NCI-H2081 treated with DMSO at 0.1 percent for 48 hours (cell line): ENCODE measurements at regions not wholly inside any gene's neighbourhood (a gene's known extent, or its start where the extent isn't known, plus 50 kb on each side); places are given as distances from the start of the nearest gene placed in this dataset.
"Not testable (repeated sequence)": the region's sequence is repeated elsewhere in the genome, so short reads cannot be mapped to it uniquely, and the experiment has no call there.

Source experiments
- DNase-seq: peaks from one replicate; lab custom pipeline; 2025; lab: John Stamatoyannopoulos, UW

DNA sequence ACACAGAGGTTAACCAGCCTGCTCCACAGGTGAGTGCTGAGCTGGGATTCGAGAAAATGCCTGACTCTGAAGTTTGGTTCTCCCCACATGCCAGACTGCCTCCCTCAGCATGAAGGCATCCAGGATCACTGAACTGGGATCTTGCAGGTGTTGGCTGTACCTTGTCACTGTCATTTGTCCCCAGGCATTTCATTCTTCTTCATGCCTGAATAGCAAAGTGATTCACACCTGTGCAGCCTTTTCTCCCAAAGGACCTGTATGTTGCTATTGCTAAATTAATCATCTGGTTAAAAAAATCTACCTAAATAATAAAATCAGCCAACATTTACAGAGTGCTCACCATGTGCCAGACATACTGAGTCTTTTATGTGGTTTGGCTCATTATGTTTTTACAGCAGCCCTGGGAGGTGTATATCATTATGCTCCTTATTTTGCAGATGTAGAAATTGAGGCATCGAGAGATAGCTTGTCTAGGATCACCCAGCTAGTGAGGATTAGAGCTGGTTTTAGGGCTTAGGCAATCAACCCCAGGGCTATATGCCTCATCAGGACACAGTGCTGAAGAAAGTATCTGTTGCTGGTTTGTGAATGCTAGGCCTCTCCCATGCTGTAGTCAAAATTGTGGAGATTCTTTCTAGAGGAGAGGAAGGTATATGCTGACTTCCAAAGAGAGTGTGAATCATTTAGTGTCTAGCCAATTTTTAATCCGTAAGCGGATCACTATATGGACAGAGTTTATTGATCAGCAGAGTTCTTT lies 204.4 kb downstream of the HIPK3 start:
- DNase-seq, result no peak

DNA sequence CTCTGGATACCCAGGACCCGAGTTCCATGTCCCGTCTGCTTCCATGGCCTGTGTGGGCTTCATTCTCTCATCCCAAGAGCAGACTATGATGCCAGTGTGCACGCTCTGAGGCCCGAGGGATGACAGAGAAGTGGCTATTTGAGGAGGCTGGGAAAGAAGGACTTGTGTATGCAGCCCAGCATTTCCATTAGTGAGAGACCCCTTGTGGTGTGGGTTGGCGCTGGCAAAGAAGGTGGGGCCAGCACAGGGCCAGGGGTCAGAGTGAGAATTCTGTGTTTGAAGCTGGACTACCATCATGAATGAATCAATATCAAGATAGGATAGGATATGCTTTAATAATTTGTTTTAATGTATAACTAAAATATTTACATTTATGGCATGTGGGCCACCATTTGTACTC lies 200.8 kb downstream of the HIPK3 start:
- DNase-seq, result no peak

DNA sequence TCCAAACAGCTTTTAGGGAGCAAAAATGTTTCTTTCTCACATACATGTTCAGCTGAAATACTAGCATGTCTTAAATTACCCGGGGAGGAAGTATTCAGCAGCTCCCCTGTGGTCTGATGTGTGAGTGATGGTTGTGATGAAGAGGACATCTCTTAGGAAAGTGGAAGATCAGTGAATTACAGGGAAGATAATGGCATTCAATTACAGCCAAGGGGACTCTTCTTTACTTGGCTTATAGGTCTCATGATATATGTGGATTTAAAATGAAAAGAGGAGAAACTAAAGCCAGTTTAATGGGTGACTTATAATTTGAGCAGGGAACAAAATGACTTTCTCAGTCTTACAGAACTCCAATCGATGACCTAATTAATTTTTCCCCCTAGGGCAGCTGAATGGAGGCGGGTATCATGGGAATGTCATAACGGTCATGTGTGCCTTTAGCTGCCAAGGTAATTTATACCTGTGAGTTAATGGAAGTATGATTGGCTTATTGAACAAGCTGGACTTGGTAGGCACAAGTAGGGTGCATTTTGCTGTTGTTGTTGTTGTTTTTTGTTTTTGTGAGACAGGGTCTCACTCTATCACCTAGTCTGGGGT lies 198.8 kb downstream of the HIPK3 start:
- DNase-seq, result no peak

DNA sequence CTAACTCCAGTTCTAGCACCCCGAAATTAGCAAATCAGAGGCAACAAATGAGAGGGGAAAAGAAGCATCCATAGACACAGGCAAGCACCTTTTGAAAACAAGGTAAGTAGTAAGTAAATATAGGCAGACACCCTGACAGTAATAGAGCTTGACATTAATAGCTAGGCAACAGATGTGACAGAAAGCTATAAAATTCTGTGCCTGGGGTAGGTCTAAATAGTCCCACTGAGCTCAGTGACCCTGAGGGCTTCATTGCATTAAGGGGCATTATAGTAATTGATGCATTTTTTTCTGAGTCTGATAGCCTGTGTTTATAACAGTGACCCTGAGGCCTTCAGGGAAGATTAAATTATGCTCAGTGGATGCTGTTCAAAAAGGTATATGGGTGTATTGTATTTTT lies 197.1 kb downstream of the HIPK3 start:
- DNase-seq, result peak; percentile 41

DNA sequence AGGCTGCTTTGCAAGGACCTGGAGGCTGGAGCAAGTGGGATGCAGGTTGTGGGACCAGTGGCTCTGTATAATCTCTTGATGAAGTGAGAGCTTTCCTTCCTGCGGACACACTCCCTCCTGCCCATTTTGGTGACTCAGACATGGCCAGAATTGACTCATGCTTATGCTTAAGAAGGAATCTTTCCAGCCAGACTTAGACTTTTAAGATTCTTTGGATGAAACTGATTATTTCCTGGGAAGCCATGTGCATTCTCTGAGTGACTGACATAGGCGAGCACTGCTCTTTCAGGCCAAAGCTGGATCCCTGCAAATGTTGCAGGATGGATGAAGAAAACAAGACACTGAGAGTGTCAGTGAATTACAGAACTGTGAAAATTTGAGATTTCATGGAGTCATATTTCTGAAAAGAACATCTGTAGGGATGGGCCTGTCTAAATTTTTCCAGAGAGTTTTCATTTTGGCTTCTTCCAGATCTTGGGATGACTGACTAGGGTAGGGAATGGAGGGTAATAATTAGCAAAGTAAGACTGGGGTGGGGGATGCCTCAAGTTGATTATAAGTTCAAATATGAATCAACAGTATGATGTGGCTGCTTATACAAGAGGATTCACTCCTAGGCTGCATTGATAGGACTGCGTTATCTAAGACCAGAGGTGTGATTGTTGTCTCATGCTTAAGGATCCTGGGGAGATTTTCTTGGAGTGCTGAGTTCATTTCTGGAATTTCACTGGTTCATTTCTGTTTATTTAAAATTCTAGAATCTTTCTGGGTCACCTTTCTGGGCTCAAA lies 195.8 kb downstream of the HIPK3 start:
- no peak for DNase-seq

DNA sequence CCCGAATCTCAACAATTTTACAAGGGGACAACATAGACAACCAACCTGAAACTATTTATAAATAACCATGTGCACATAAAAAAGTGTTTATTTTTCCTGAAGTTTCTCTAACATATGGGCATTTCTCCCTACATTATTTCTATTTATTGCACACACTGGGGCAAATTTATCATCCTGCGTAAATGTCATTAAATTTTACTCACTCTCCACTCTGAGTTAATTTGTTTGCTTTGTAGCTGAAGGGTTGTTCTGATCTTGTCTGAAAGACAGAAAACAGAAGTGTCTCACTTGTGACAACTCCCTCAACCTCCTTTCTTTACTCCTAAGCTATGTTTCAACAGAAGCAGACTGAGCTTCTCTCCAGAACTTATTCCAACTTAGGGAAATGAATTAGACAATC lies 194.2 kb downstream of the HIPK3 start:
- no peak for DNase-seq

DNA sequence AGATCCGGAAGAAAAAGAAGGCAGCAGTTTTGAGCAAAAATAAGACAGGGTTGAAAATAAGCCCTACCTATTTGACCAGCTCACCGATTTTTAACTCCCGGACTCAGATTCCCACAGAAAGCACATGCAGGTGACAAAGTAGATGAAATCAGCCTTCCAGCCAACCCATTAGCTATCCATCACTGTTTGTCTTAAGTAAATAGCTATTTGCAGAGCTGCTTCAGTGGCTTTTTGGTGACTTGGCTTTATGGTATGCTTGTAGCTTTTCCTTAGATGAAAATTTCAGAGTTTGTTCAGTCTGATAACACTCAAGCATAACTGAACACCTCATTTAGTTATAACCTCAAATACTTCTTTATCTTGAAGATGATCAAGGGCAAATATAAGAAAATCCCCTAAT lies 192.6 kb downstream of the HIPK3 start:
- DNase-seq, result no peak

DNA sequence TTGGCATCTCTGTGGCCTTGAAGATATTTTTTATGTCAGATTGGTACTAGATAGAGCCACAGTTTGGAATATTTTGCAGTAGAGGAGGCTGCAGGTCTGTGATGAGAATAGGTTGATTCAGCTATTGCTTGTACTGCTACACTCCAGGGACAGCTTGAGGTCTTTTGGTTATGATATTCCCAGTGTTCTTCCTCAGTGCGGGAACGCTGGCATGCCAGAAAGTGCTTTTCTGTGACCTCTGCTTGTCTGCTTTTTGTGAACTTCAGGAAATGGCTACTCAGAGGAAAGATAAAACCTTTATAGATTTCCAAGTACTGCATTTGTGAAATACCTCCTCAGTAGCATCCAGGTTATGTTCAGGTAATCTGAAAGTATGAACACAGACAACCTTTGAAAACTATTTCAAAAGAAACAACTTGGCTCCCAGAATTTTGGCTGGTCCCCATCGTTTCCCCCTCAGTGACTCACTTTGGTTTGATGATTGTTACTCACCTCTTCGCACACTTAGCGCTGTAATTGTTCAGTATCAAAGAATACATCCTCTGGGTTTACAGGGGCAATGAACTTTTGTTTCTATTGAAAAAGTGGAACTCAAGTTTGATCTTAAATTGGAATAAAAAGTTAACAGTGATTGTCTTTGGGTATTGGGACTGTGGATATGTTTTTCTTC lies 191.4 kb downstream of the HIPK3 start:
- no peak for DNase-seq

DNA sequence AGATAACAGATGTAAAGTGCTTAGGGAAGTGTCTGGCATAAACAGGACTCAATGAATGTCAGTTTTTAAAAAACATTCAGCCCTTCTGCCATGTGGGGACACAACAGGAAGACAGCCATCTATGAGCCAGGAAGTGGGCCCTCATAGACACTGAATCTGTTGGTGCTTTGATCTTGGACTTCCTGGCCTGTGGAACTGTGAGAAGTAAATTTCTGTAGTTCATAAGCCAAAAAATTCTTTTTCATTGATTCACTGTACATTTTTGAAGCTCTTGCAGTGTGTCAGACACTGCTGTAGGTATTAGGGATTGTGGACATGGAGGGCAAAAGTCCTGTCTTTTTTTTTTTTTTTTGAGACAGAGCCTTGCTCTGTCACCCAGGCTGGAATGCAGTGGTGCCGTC lies 188.6 kb downstream of the HIPK3 start:
- DNase-seq, result no peak

DNA sequence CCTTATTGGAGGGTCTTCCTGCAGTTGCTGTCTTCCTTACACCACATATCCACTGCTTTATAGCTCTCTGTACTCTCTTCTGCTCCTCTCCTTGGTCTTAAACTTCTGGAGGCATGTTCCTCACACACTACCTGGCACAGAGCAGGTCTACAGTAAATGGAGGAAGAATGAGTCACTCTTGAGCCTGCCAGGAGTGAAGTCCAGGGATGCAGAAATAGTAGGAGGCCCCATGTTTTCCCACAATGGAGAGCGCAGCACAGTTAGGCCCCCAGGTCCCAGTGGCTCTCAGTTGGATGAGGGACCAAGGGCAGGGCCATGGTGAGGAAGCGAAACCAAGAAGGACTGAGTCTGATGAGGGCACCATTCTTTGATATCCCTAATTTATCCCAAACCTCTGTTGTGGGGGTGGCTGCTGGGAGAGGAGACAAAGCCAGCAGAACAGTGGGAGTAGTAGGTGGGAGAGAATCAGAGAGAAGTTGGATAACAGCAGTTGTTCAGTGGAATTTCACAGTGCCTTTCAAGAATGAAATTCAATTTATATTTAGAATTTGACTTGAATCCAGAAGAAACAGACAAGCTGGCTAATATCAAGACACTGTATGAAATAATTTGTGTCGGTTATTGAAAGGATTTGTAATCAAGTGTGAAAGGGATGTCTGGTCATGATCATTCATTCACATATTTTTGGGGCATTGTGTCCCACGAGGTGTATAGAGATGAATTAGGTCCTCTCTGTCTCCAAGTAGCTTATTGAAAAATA lies 187.8 kb downstream of the HIPK3 start:
- no peak for DNase-seq

DNA sequence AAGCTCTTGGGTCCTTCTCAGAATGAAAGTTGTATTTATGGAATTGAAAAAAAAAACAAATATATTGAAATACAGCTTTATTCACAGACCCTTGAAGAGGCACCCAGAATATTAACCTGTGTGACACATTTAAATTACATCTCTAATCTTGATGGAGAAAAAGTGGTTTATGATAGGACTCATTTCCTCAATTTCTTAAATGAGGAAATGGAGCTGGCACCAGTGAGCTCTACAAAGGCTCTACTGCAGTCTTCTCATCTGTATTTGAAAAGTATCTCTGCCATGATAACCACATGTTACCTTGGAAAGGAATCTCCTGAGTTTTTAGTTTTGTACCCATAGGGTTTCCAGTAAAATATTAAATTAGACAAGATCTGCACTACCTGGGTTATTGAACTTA lies 186.5 kb downstream of the HIPK3 start:
- DNase-seq, result no peak

DNA sequence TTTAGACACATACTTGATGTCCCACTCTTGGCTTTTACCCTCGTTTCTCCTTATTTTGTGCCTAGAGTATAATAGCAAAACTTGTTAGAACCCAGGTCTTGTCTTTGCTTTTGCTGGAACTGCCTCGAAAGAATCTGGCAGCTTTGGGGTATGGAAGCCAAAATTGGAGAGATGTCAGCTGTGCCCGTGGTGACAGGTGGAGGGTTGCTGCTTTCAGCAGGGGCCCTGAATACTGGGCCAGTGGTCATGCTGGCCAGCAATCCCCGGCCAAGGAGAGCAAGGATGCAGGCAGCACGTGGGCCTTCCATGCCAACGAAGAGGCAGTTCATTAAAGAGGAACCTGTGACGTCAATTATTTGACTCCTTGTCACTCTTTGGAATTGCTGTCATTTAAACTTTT lies 181.1 kb downstream of the HIPK3 start:
- no peak for DNase-seq

DNA sequence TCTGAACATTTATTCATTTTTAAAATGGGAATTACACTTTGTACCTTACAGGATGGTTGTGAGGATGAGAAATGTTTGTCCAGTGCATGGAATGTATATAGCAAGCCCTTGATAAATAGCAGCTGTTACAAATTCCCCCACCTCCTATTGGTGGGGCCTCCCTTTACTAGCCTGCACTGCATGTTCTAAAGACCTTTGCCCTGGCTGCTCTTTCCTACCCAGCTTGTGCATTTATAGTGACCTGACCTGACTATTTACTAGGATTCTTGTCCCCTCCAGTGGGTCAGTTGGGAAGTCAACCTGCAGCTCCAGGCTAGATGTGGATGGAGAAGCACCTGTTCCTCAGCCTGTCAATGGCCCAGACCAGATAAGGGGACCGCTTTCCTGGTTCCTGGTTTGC lies 180.3 kb downstream of the HIPK3 start:
- DNase-seq, result no peak

DNA sequence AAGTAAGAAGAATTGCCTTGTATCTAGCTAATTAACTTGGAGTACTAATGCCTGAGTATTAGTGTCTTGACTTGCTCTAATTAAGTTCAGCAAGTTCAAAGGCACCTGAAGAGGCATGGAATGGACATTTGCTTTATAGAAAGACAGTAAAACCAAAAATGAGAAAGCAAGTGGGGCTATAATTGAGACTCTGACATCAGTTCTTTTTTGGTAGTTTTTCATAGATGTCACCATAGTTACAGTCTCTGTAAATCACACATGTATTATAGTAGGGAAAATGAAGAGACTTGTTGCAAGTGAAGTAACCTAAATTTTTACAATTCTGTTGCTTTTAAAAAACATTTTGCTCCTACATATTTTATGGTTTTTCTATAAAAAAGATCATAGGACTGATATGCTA lies 178.0 kb downstream of the HIPK3 start:
- DNase-seq, result no peak

DNA sequence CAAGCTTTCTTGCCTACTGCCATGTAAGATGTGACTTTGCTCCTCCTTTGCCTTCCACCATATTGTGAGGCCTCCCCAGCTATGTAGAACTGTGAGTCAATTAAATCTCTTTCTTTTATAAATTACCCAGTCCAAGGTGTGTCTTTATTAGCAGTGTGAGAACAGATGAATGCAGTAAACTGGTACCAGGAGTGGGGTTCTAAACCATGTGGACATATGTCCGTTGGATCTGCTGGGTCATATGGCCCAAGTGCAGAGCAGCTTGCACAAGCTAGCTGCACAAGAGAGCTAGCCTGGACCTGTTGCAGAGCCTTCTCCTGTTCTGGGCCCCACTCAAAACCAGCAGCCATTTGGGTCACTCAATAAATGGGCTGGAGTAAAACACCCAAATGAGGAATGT lies 177.1 kb downstream of the HIPK3 start:
- no peak for DNase-seq

DNA sequence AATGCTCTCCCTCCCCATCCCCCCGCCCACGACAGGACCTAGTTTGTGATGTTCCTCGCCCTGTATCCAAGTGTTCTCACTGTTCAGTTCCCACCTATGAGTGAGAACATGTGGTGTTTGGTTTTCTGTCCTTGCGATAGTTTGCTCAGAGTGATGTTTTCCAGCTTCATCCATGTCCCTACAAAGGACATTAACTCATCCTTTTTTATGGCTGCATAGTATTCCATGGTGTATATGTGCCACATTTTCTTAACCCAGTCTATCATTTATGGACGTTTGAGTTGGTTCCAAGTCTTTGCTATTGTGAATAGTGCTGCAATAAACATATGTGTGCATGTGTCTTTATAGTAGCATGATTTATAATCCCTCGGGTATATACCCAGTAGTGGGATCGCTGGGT lies 171.3 kb downstream of the HIPK3 start:
- not testable (repeated sequence) for DNase-seq

DNA sequence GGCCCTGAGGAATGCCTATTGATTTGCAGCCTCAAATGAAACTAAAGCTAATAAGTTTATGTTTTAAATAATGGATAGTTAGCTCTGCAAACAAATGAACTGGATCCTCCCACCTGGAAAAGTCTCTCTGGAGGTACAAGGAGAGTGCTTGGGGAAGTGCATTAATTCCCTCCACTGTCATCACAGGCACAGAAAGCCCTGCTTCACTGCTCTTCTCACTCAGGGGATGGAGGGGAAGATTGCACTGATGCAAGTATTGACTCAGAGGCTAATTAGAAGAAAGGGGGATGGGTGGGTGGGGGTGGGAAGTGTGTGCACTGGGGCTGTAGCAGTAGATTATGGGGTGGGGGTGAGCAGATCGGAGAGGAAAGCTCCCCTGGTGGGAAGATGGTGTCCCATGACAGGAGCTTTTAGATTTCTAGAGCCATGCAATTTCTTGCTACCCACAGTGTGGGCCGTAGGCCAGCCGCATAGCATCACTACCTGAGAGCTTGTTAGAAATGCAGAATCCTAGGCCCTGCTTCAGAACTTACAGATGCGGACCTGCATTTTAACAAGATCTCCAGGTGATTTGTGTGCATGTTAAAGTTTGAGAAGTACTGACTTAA lies 163.9 kb downstream of the HIPK3 start:
- no peak for DNase-seq

DNA sequence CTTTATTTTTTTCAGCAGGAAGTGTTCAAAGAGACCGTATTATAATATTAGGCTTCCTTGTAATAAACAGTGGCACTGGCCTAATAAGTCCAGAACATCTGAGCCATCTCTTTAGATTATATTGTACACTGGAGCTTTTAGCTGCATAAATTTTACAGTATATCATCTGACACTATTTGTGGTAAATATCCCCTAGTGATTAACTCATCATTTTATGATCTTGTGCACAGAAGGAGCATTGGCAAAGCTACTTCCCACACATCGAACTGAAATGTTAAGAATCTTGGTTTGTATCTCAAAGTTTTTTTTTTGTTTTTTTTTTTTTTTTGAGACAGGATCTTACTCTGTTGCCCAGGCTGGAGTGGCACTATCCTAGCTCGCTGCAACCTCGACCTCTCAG lies 162.7 kb downstream of the HIPK3 start:
- DNase-seq, result no peak

DNA sequence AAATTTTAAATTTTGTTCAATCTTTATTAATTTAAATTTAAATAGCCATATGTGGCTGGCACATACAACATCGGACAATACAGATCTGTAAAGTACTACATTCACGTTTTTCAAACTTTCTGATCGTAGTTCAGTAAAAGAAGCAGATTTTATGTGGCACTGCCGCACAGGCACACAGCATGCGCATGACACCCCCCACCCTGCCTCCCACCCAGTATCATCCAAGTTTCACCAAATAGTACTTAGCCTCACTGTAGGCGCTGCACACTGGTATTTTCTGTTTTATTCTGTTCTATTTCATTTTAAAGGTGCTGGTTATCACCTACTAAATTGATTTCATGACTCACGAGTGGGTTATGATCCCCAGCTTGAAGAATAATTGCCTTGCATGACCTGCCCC lies 159.9 kb downstream of the HIPK3 start:
- no peak for DNase-seq

DNA sequence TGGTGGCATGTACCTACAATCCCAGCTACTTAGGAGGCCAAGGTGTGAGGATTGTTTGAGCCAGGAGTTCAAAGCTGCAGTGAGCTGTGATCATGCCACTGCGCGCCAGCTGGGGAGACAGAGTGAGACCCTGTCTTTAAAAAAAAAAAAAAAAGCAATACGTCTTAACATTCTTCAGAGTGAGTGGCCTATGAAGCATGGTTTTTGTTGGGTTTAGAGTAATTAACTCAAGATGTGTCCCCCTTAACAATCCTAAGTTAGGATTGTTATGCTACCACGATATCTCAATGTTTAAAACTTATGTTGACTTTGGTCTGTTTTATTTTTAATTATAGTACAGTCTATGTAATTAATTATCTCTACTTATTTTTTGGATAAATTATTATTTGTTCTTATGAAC lies 156.1 kb downstream of the HIPK3 start:
- DNase-seq, result no peak

DNA sequence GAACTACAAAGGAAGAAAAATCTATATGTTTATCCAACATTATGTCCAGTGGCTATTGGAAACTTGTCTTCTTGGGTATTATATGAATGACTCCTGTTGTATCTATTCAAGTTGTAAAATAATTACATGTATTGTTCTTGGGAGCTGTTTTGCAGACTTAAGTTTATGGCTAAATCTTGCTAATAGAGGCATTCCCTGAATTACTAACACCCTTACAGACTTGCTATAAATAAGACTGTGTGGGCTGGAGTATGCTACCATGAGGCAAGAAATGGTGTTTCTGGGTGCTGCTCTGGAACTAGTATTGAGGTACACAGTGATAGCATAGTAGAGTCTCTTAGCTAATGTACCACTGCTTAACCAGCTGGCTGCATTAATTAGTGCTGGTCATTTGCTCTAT lies 155.1 kb downstream of the HIPK3 start:
- DNase-seq, result no peak

DNA sequence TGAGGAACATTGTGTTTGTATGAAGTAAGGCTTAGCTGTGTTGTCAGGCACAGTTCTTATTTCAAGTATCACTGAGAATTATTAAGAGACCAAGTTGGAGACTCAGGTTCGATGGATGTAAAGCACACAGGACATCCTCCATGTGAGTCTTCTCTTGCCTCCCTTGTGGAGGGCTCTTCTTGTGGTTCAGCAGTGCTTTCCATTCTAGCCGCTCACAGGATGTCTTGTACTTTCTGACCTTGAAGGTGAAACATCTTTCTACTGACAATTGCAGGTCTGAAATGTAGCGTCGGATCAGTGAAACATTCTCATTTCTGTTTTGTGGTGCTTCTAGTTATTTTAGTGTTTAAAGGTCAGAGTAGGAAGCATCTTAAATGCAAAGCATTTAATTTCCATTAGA lies 154.6 kb downstream of the HIPK3 start:
- no peak for DNase-seq
